ENCODE measurements at regions not wholly inside any gene's neighbourhood (a gene's known extent, or its start where the extent isn't known, plus 50 kb on each side); places are given as distances from the start of the nearest gene placed in this dataset.

- TF ChIP-seq POLR2AphosphoS5 (IDR thresholded peaks at IDR 0.05), result no peak
- TF ChIP-seq, protein P1, sequence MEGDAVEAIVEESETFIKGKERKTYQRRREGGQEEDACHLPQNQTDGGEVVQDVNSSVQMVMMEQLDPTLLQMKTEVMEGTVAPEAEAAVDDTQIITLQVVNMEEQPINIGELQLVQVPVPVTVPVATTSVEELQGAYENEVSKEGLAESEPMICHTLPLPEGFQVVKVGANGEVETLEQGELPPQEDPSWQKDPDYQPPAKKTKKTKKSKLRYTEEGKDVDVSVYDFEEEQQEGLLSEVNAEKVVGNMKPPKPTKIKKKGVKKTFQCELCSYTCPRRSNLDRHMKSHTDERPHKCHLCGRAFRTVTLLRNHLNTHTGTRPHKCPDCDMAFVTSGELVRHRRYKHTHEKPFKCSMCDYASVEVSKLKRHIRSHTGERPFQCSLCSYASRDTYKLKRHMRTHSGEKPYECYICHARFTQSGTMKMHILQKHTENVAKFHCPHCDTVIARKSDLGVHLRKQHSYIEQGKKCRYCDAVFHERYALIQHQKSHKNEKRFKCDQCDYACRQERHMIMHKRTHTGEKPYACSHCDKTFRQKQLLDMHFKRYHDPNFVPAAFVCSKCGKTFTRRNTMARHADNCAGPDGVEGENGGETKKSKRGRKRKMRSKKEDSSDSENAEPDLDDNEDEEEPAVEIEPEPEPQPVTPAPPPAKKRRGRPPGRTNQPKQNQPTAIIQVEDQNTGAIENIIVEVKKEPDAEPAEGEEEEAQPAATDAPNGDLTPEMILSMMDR (IDR thresholded peaks at IDR 0.05), result no peak
- TF ChIP-seq EP300 (IDR thresholded peaks at IDR 0.05), result no peak
Measured at GRCh38 chr9:104263942-104264341, 169.8 kb downstream of the SMC2 start.

Measured in upper lobe of left lung (tissue), 4 donors.